Mesodermal cell (in vitro differentiated cells): ENCODE measurements at regions not wholly inside any gene's neighbourhood (a gene's known extent, or its start where the extent isn't known, plus 50 kb on each side); places are given as distances from the start of the nearest gene placed in this dataset.

ENCODE experiments used
- H3K27ac ChIP-seq: 2 replicates; pipeline ENCODE4 v1.7.0; 2013; ENCODE audit warnings: mild to moderate bottlenecking, low read depth, low read length, moderate library complexity; ENCODE audit not compliant: severe bottlenecking
- H3K36me3 ChIP-seq: 2 replicates; pipeline ENCODE4 v1.7.1; 2013; ENCODE audit warnings: mild to moderate bottlenecking, low read length, moderate library complexity; ENCODE audit not compliant: control insufficient read depth, insufficient read depth
- H3K4me1 ChIP-seq: one replicate; pipeline ENCODE4 v1.7.1; 2013; ENCODE audit warnings: mild to moderate bottlenecking, low read length; ENCODE audit not compliant: insufficient read depth, control insufficient read depth, poor library complexity, severe bottlenecking
- H3K4me3 ChIP-seq: 2 replicates; pipeline ENCODE4 v1.7.0; 2013; ENCODE audit warnings: low read length, control low read depth, mild to moderate bottlenecking; ENCODE audit not compliant: insufficient read depth, poor library complexity, severe bottlenecking; ENCODE audit errors: extremely low read depth
- H3K9me3 ChIP-seq: 2 replicates; pipeline ENCODE4 v1.7.1; 2013; ENCODE audit warnings: mild to moderate bottlenecking, low read length, moderate library complexity; ENCODE audit not compliant: control insufficient read depth
- WGBS, 2 experiments: methylation state at CpG; one replicate each; pipeline ENCODE4 v1.1.5; 2013; ENCODE audit warnings: missing lambda C conversion rate in 2 of 2; ENCODE audit not compliant: insufficient coverage in 2 of 2; 5-methylcytosine and 5-hydroxymethylcytosine counted together

DNA sequence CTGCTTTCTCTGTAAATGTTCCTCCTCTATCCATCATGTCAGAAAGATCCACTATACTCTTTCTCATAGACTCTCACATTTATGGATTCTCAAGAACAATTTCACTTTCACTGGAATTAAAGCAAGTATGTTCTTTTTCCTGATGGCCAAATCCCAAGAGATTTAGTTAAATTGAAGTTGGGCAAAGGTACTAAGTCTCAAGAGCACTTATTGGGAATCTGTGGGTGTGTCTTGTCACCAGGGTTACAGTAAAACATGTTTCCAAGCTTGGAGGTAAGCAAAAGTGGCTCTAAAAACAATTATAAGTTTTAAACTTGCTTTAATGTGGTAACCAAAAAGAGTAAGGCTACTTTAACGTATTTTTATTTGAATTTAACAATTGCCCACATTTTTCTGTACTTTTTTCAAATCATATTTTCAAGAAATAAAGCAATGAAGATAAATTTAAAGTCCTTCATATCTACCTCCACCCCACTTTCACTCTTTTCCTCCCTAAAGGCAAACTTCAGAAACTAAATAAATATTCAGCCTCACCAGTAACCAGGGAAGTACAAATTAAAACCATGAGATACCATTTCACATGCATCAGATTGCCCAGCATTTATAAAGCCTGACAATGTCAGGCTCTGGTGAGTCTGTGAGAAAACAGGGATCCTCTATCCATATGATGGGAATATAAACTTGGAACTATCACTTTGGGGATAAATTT lies 387.4 kb downstream of the CETN3 start:
- H3K4me3 ChIP-seq, result no peak overlapping the region
- WGBS, 2 experiments, result no CpG with 5 or more reads among the region's 1 CpG

DNA sequence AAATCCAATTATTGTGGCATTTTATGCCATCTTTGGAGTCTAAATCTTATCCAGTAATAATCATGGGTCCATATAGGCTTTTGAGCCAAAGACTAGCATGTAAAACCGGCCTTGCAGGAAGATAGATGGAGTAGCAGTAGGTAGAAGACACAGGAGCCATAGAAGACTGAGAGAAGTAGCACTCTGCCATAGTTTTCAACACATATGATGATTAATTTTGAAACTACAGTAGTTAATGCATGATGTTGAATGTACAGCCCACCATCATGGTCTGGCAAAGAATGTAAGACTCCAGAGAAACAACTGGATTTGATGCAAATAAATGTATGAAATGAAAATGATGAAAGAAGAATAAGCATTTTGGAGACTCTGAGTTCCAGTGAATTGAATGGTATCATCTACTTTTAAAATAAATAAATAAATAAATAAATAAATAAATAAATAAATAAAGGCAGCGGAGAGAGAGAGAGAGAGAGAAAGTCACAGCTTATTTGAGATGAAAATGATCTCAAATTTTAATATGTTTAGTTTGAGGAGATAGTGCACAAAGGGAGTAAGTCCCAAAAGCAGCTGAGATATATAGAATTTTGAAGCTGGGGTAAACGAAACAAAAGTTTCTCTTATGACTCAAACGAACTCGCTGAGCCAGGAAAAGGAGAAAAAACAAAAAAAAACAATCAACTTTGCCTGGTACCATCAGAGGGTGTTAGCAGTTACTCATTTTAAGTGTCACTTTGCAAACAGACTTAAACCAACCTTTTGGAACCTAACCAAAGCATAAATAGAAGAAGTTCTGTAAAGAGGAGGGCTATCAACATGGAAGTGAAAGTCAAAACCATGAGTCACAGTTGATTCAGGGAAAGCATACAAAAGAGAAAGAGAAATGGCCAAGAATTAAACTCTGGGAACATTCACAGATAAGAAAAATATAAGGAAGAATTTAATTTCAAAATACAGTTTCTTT lies 388.7 kb downstream of the CETN3 start:
- Histone ChIP-seq H3K4me1 (peaks cover 25% of the 10 kb centered on the region), H3K27ac (peak overlapping the region; percentile 63), H3K36me3 (no peaks in the 10 kb centered on the region), H3K4me3 (no peak overlapping the region), H3K9me3 (no peaks in the 10 kb centered on the region)
- WGBS, 2 experiments, result 69 to 100% methylated on average over 1 to 3 of the region's 5 CpGs

More for the DNA sequence above, 387.4 kb downstream of the CETN3 start:
- no peaks in the 10 kb centered on the region for H3K36me3 ChIP-seq
- H3K27ac ChIP-seq, result no peak overlapping the region
- no peaks in the 10 kb centered on the region for H3K9me3 ChIP-seq
- peaks cover 12% of the 10 kb centered on the region for H3K4me1 ChIP-seq

DNA sequence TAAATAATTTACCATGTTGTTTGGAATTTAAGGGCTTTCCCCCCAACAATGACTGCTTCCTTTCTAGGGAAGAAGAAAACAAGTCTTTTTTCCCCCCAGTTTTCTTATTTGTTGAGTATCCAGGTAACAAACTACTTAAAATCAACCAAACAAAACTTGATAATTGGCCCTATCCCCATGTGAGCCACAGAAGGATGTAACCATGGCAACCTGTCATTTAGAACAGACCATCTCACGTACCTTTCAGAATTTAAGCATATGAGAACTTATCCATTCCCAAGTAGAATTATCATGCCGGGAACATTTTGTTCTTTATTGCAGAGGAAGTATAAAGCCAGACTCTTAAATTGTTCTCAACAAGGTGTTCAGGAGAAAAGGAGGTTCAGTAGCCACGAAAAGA lies 392.3 kb downstream of the CETN3 start:
- Histone ChIP-seq H3K27ac (peak overlapping the region; percentile 32), H3K9me3 (no peaks in the 10 kb centered on the region), H3K4me1 (peaks cover 37% of the 10 kb centered on the region), H3K36me3 (no peaks in the 10 kb centered on the region), H3K4me3 (no peak overlapping the region)
- WGBS, 2 experiments, result 80 to 100% methylated on average over 1 of the region's 3 CpGs

DNA sequence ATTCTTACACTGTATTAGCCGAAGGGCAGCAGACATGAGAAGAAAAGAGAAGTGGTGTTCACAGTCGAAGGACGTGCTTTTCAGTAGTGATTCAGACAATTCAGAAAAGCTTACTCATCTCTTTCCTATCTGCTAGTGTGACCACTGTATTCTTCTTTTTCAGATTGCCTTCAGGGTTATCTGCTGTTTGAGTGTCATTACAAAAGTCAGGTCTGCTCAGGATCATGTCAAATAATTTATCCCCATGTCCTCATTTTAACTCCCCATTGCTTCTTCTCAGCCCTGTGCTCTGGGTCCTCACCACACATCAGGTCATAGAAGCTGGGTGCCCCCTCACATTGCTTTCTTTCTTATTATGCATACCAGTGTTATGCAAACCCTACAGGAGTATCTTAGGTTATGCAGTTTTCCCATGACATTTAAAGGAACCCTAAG lies 394.0 kb downstream of the CETN3 start:
- no CpG with 5 or more reads among the region's 3 CpGs for WGBS, 2 experiments
- Histone ChIP-seq H3K9me3 (no peaks in the 10 kb centered on the region), H3K4me3 (no peak overlapping the region), H3K4me1 (peaks cover 26% of the 10 kb centered on the region), H3K36me3 (no peaks in the 10 kb centered on the region), H3K27ac (peak overlapping the region; percentile 61)

DNA sequence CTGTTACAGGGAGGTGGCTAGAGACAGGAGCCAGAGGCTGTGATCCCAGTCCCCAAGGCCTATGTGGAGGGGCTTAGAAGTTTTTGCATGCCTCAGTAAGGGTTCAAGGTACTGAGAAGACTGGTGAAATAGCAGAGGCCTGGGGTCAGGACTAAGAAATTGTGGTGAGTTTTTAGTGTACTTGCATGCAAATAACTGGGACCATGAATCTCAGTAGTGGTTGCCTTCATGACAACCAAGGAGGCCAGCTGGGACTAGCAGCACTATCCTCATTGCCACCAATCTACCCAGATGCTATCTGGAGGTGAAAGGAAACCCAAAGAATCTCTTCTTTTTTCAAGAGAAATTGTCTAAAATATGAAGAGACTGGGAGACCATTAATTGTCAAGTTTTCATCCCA lies 395.1 kb downstream of the CETN3 start:
- Histone ChIP-seq H3K4me3 (no peak overlapping the region), H3K9me3 (no peaks in the 10 kb centered on the region), H3K27ac (no peak overlapping the region), H3K36me3 (no peaks in the 10 kb centered on the region), H3K4me1 (peaks cover 26% of the 10 kb centered on the region)

DNA sequence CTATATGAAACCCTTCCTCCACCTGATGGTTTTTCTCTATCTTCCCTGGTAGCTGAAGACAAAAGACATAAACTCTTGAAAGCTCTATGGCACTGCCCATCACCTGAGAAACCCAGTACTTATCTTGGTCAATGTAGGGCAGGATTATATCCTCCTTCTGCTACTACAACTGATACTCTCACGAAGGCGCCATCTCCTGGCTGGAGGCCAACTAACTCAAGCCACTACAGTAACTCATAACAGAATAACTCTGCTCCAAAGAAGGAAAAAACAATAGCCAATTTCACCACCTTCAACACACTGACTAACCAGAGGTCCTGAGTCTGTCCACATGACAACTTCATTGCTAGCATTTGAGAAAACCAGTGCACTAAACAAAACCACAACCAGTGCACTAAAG lies 409.2 kb downstream of the CETN3 start:
- H3K9me3 ChIP-seq, result no peaks in the 10 kb centered on the region
- H3K4me3 ChIP-seq, result no peak overlapping the region
- H3K4me1 ChIP-seq, result no peaks in the 10 kb centered on the region
- no peaks in the 10 kb centered on the region for H3K36me3 ChIP-seq
- H3K27ac ChIP-seq, result no peak overlapping the region
- 90 to 100% methylated on average over 2 of the region's 2 CpGs for WGBS, 2 experiments

DNA sequence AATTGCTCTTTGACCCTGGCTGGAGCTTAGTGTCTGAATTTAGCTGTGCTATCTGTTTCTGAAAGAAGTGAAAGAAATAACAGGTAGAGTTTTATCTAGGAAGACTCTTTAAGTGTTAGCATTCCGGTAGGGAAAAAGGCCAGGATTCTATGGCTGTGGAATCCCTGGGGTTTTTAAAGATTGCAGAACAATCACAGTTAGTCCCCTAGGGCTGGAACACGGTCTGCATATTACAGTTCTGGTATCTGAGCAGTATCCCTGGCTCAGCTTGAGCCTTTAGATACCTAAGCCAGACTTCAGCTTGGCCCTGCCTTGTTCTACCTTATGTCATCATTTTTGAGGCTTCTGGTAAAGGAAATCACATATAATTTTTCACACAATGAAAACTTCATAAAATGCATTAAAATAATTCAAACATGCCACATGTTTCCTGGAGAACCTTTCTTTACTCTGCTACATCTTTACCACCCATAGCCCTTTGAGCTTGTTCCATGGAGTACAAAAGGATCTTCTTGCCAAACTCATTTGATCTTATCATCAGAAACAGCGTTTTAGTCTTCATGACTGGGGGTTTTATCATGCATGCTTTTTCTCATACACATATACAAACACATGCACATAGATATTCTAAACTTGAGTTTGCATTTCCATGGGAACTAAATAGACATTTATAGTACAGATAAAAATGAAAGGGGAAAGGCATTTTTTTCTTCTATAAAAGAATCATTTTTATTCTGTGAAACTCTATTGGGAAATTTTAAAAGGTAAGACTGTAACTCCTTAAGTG lies 410.8 kb downstream of the CETN3 start:
- H3K4me1 ChIP-seq, result no peaks in the 10 kb centered on the region
- no peak overlapping the region for H3K4me3 ChIP-seq
- no peak overlapping the region for H3K27ac ChIP-seq
- no peaks in the 10 kb centered on the region for H3K36me3 ChIP-seq
- no peaks in the 10 kb centered on the region for H3K9me3 ChIP-seq
- 7 to 33% methylated on average over 2 to 3 of the region's 3 CpGs for WGBS, 2 experiments

DNA sequence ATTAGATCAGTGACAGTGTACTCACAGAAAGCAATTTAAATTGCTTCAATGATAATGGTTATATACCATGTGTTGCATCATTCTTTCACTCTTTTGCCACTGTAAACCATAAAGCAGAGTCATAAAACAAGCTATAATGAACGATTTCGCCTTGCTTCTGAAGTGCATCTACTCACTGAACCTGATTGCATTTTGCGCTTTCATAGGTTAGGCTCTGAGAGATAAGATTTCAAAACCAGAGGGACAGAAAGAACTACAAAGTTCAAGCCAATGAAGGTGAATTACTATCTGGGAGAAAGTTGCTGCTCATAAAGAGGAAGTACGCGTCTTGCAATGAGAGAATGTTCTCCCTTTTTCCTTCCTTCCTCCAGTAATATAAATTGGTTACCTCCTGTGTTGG lies 412.7 kb downstream of the CETN3 start:
- Histone ChIP-seq H3K9me3 (no peaks in the 10 kb centered on the region), H3K27ac (no peak overlapping the region), H3K4me1 (no peaks in the 10 kb centered on the region), H3K4me3 (no peak overlapping the region), H3K36me3 (no peaks in the 10 kb centered on the region)
- WGBS, 2 experiments, result 87 to 100% methylated on average over 3 of the region's 5 CpGs

DNA sequence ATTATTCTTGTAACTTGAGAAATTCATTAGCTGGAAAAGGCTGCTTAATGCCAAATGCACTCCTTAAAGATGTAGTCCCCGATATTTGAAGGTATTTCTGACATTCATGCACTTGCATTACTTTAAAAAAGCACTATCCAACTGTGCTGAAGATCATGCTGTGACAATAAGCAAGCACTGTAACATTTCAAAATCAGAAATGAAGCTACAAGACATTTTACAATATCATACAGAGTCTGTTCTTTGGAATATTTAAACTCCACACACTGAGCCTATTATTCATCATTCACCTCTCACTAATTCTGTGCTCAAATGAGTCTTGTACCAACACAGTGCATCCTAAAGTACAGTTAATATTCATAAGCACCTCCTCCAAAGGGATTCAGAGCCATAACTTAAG lies 413.2 kb downstream of the CETN3 start:
- Histone ChIP-seq H3K4me1 (no peaks in the 10 kb centered on the region), H3K36me3 (no peaks in the 10 kb centered on the region)
- WGBS, 2 experiments, result 100% methylated on average over 1 of the region's 1 CpG

DNA sequence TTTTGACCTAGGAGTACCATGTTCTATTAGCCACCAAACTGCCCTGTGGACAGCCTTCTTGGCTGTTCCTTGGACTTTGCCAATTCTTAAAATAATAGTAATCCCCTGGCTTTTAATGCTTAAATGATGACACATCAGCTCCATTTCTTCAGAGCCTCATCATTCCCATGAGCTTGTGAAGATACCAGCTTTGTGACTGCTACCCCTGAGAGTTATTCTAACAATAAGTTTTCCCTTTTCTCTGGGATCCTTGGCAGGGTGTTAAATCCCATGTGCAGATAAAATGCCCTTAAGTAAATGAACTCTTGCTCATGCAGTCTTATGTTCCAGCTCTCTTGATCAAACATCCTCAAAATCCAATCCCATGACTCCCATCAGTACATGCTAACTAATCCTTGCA lies 415.3 kb downstream of the CETN3 start:
- H3K4me1 ChIP-seq, result no peaks in the 10 kb centered on the region
- no peak overlapping the region for H3K27ac ChIP-seq
- H3K36me3 ChIP-seq, result no peaks in the 10 kb centered on the region
- H3K9me3 ChIP-seq, result no peaks in the 10 kb centered on the region
- H3K4me3 ChIP-seq, result no peak overlapping the region

More for the DNA sequence above, 413.2 kb downstream of the CETN3 start:
- no peak overlapping the region for H3K4me3 ChIP-seq
- H3K9me3 ChIP-seq, result no peaks in the 10 kb centered on the region
- no peak overlapping the region for H3K27ac ChIP-seq
